Sigmoid colon (tissue), 6 donors: ENCODE measurements at regions not wholly inside any gene's neighbourhood (a gene's known extent, or its start where the extent isn't known, plus 50 kb on each side); places are given as distances from the start of the nearest gene placed in this dataset.

Experiments
- DNase-seq: peaks from one replicate; pipeline ENCODE4 v3.0.0-alpha.2; 2019
- H3K27ac ChIP-seq, 4 donors: fragments of 200-600 bp; sonication (generic); one replicate each; pipeline ENCODE4 v1.5.1; 2016 to 2019; ENCODE audit warnings: mild to moderate bottlenecking in 1 of 4
- H3K27me3 ChIP-seq, 3 donors: fragments of 200-600 bp; sonication (generic); one replicate each; pipeline ENCODE4 v1.5.1; 2019; ENCODE audit warnings: mild to moderate bottlenecking in 1 of 3
- H3K36me3 ChIP-seq, 4 donors: fragments of 200-600 bp; sonication (generic); one replicate each; pipeline ENCODE4 v1.5.1; 2016 to 2019
- H3K4me1 ChIP-seq, 4 donors: fragments of 200-600 bp; sonication (generic); one replicate each; pipeline ENCODE4 v1.5.1; 2017 to 2019
- H3K4me3 ChIP-seq, 4 donors: fragments of 200-600 bp; sonication (generic); one replicate each; pipeline ENCODE4 v1.5.1; 2017 to 2019; ENCODE audit warnings: mild to moderate bottlenecking in 2 of 4, moderate library complexity in 1 of 4
- H3K9me3 ChIP-seq, 4 donors: fragments of 200-600 bp in 3 of 4; sonication (generic) in 3 of 4; one replicate each; pipeline versions ENCODE4 v1.5.1 to v1.6.1; 2013 to 2019
- CTCF ChIP-seq, 4 experiments: fragments of 450-650 bp in 3 of 4; fragments of 200-600 bp in 1 of 4; IDR thresholded peaks; one replicate each; pipeline ENCODE4 v1.5.1; 2016 to 2019; ENCODE audit warnings: antibody characterized with exemption in 4 of 4, mild to moderate bottlenecking in 3 of 4, moderate library complexity in 2 of 4
- EP300 ChIP-seq, 4 donors: sonication (generic); formaldehyde crosslinking; IDR thresholded peaks; one replicate each; pipeline ENCODE4 v1.6.1; 2017; ENCODE audit warnings: antibody characterized with exemption in 4 of 4
- POLR2A ChIP-seq, 2 donors: fragments of 450-650 bp; IDR thresholded peaks; one replicate each; pipeline ENCODE4 v1.6.1; 2016; ENCODE audit warnings: antibody characterized with exemption in 2 of 2, mild to moderate bottlenecking in 2 of 2, moderate library complexity in 2 of 2
- POLR2AphosphoS5 ChIP-seq, 4 donors: sonication (generic); formaldehyde crosslinking; IDR thresholded peaks; one replicate each; pipeline ENCODE4 v1.6.1; 2017; ENCODE audit warnings: antibody characterized with exemption in 4 of 4
- WGBS, 2 donors: extraction: QIAGEN DNeasy Blood & Tissue Kit; methylation state at CpG; one replicate each; pipeline ENCODE4 v1.1.7; 2013; 5-methylcytosine and 5-hydroxymethylcytosine counted together
- intact Hi-C: fragments of 100-400 bp; cut with DNase I; formaldehyde crosslinking; loops from one replicate; pipeline ENCODE4 v1.15.1; 2023
- donor health status: healthy with polysubstance abuse.
- donor health status: healthy.

- TF ChIP-seq POLR2AphosphoS5 (IDR thresholded peaks at IDR 0.05) (no peak), CTCF (IDR thresholded peaks at IDR 0.05) (no peak), EP300 (IDR thresholded peaks at IDR 0.05) (no peak), POLR2A (IDR thresholded peaks at IDR 0.05) (no peak)
- 94 to 96% methylated on average over 4 of the region's 4 CpGs for WGBS, 2 donors
- Histone ChIP-seq H3K27ac (no peak overlapping the region), H3K9me3 (no peaks in the 10 kb centered on the region), H3K36me3 (no peaks in the 10 kb centered on the region), H3K4me3 (no peak overlapping the region), H3K4me1 (peaks cover 0 to 3% (median 0%) of the 10 kb centered on the region in 4 donors), H3K27me3 (no peaks in the 10 kb centered on the region)
- DNase-seq: no peak
- intact Hi-C loops: no loop called here
Measured at GRCh38 chr18:67300498-67300897, 216.0 kb downstream of the DSEL start.

GRCh38 chr18:67292814-67293213 is 223.7 kb downstream of the DSEL start:
- intact Hi-C loops: no loop called here
- no peak for TF ChIP-seq POLR2A (IDR thresholded peaks at IDR 0.05)

GRCh38 chr18:67290421-67290820 is 226.1 kb downstream of the DSEL start:
- no peak for DNase-seq
- Histone ChIP-seq H3K4me1 (no peaks in the 10 kb centered on the region), H3K9me3 (no peaks in the 10 kb centered on the region), H3K27ac (no peak overlapping the region), H3K27me3 (no peaks in the 10 kb centered on the region), H3K36me3 (no peaks in the 10 kb centered on the region), H3K4me3 (no peak overlapping the region)
- WGBS, 2 donors: 76 to 90% methylated on average over 4 of the region's 4 CpGs
- TF ChIP-seq CTCF (IDR thresholded peaks at IDR 0.05): no peak
- no peak for TF ChIP-seq POLR2A (IDR thresholded peaks at IDR 0.05)
- TF ChIP-seq EP300 (IDR thresholded peaks at IDR 0.05): no peak
- no peak for TF ChIP-seq POLR2AphosphoS5 (IDR thresholded peaks at IDR 0.05)
- intact Hi-C loops: no loop called here

More at GRCh38 chr18:67292814-67293213, 223.7 kb downstream of the DSEL start:
- Histone ChIP-seq H3K9me3 (no peaks in the 10 kb centered on the region), H3K4me3 (no peak overlapping the region), H3K36me3 (no peaks in the 10 kb centered on the region), H3K4me1 (no peaks in the 10 kb centered on the region), H3K27me3 (no peaks in the 10 kb centered on the region), H3K27ac (no peak overlapping the region)
- no peak for DNase-seq
- 59 to 77% methylated on average over 3 of the region's 3 CpGs for WGBS, 2 donors

GRCh38 chr18:67285583-67285982 is 230.9 kb downstream of the DSEL start:
- H3K27ac ChIP-seq: no peak overlapping the region
- no peaks in the 10 kb centered on the region for H3K9me3 ChIP-seq
- no peak overlapping the region for H3K4me3 ChIP-seq
- no peaks in the 10 kb centered on the region for H3K27me3 ChIP-seq
- TF ChIP-seq EP300 (IDR thresholded peaks at IDR 0.05) (no peak), CTCF (IDR thresholded peaks at IDR 0.05) (no peak)
- 84 to 93% methylated on average over 2 of the region's 2 CpGs for WGBS, 2 donors
- DNase-seq: no peak
- intact Hi-C loops: no loop called here
- H3K36me3 ChIP-seq: no peaks in the 10 kb centered on the region
- no peaks in the 10 kb centered on the region for H3K4me1 ChIP-seq

GRCh38 chr18:67282796-67283195 is 233.7 kb downstream of the DSEL start:
- intact Hi-C loops: no loop called here
- TF ChIP-seq POLR2AphosphoS5 (IDR thresholded peaks at IDR 0.05) (no peak), CTCF (IDR thresholded peaks at IDR 0.05) (no peak)
- Histone ChIP-seq H3K27ac (no peak overlapping the region), H3K36me3 (no peaks in the 10 kb centered on the region), H3K4me1 (no peaks in the 10 kb centered on the region), H3K27me3 (no peaks in the 10 kb centered on the region), H3K4me3 (no peak overlapping the region), H3K9me3 (no peaks in the 10 kb centered on the region)
- DNase-seq: no peak
